Activated gamma-delta T cell (primary cell): ENCODE measurements at regions not wholly inside any gene's neighbourhood (a gene's known extent, or its start where the extent isn't known, plus 50 kb on each side); places are given as distances from the start of the nearest gene placed in this dataset.
"Not testable (repeated sequence)": the region's sequence is repeated elsewhere in the genome, so short reads cannot be mapped to it uniquely, and the experiment has no call there.

Experiments
- DNase-seq: peaks from one replicate; lab custom pipeline; 2025; lab: John Stamatoyannopoulos, UW

GRCh38 chr4:9702696-9703095 is 78.7 kb upstream of the DRD5 start:
- DNase-seq = not testable (repeated sequence)

- DNase-seq = no peak
These were observed 78.0 kb upstream of the DRD5 start for GRCh38 chr4:9703391-9703790.

GRCh38 chr4:9704126-9704525 is 77.3 kb upstream of the DRD5 start:
- not testable (repeated sequence) for DNase-seq

- DNase-seq = no peak
These were observed 76.7 kb upstream of the DRD5 start for GRCh38 chr4:9704551-9705332.

- DNase-seq = not testable (repeated sequence)
These were observed 74.2 kb upstream of the DRD5 start for GRCh38 chr4:9707281-9707680.

- not testable (repeated sequence) for DNase-seq
These were observed 73.5 kb upstream of the DRD5 start for GRCh38 chr4:9707936-9708335.

GRCh38 chr4:9709724-9710123 is 71.7 kb upstream of the DRD5 start:
- DNase-seq = no peak

GRCh38 chr4:9715271-9715670 is 66.2 kb upstream of the DRD5 start:
- not testable (repeated sequence) for DNase-seq

GRCh38 chr4:9716093-9716492 is 65.3 kb upstream of the DRD5 start:
- DNase-seq = no peak

GRCh38 chr4:9718246-9718939 is 63.0 kb upstream of the DRD5 start:
- DNase-seq = not testable (repeated sequence)

GRCh38 chr4:9722131-9722530 is 59.3 kb upstream of the DRD5 start:
- DNase-seq = not testable (repeated sequence)
